ENCODE measurements at regions not wholly inside any gene's neighbourhood (a gene's known extent, or its start where the extent isn't known, plus 50 kb on each side); places are given as distances from the start of the nearest gene placed in this dataset.

DNA sequence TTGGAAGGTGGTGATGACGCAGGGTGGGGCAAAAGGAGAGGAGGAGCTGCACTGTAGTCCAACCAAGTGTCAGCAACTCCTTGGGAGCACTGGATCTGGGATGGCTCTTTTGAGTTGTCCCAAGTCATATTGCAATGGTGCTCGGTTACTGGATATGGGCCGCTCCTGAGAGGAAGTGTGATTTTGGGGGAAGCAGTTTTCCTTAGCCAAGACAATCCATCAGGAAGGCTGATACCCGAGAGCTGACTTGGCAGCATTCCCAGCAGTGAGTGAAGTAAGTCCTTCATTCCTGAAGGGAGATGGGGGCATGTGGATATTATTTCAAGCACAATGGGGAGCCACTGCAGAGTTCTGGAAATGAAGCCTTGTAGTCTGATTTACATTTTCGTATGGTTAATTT is 354.1 kb downstream of the RFPL4B start:
- Histone ChIP-seq H3K9me3 (no peaks in the 10 kb centered on the region), H3K4me2 (no peak overlapping the region), H3K4me3 (no peak overlapping the region), H3K4me1 (no peaks in the 10 kb centered on the region), H3K27ac (no peak overlapping the region)
- TF ChIP-seq RCOR1 (IDR thresholded peaks at IDR 0.05; ENCODE audit: low read depth, low read length): no peak
- TF ChIP-seq HDAC2 (IDR thresholded peaks at IDR 0.05): no peak
- no peak for TF ChIP-seq PHF8 (IDR thresholded peaks at IDR 0.05; ENCODE audit: borderline replicate concordance, low read depth)
- no peak for TF ChIP-seq ZNF302 (CRISPR knock-in tag; IDR thresholded peaks at IDR 0.05)
- TF ChIP-seq, protein P1, sequence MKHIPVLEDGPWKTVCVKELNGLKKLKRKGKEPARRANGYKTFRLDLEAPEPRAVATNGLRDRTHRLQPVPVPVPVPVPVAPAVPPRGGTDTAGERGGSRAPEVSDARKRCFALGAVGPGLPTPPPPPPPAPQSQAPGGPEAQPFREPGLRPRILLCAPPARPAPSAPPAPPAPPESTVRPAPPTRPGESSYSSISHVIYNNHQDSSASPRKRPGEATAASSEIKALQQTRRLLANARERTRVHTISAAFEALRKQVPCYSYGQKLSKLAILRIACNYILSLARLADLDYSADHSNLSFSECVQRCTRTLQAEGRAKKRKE (CRISPR knock-in tag; IDR thresholded peaks at IDR 0.05; ENCODE audit: low read depth): no peak
- no peak for TF ChIP-seq CEBPB (IDR thresholded peaks at IDR 0.05)
- TF ChIP-seq, protein P2, sequence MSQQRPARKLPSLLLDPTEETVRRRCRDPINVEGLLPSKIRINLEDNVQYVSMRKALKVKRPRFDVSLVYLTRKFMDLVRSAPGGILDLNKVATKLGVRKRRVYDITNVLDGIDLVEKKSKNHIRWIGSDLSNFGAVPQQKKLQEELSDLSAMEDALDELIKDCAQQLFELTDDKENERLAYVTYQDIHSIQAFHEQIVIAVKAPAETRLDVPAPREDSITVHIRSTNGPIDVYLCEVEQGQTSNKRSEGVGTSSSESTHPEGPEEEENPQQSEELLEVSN (IDR thresholded peaks at IDR 0.05; ENCODE audit: borderline replicate concordance, low read depth): no peak
- TF ChIP-seq, protein P3, sequence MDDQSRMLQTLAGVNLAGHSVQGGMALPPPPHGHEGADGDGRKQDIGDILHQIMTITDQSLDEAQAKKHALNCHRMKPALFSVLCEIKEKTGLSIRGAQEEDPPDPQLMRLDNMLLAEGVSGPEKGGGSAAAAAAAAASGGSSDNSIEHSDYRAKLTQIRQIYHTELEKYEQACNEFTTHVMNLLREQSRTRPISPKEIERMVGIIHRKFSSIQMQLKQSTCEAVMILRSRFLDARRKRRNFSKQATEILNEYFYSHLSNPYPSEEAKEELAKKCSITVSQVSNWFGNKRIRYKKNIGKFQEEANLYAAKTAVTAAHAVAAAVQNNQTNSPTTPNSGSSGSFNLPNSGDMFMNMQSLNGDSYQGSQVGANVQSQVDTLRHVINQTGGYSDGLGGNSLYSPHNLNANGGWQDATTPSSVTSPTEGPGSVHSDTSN (IDR thresholded peaks at IDR 0.05): no peak
- no peak for TF ChIP-seq FOSB (CRISPR knock-in tag; IDR thresholded peaks at IDR 0.05)
- no peak for TF ChIP-seq NFE2L2 (conservative IDR thresholded peaks at IDR 0.05; ENCODE audit: low read length)
- ATAC-seq (no peak), FAIRE-seq (no peak), DNase-seq (ENCODE audit: low read depth in 1 of 2, low spot score in 1 of 2) (no peak)
- POLR2A ChIA-PET: no interaction called here
- 63% methylated on average over 4 of the region's 5 CpGs for WGBS (ENCODE audit: missing lambda C conversion rate)
- CTCF ChIA-PET: no interaction called here

DNA sequence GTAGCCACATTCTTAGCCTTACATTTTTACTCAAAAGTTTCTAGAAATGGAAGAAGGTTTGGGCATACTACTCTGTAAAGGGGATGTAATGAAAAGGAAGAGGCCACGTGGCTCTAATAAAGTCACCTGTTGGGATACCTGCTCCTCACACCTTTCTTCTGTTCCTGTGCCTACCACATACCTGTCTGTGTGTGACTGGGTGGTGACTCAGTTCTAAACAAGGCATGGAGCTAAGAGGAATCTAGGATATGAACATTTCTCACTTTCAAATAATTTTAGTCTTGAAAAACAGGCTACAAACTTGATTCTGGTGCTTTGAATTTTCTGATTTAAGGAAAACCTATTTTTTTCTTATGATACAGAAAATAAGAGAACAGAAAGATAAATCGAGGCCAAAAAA is 363.6 kb downstream of the RFPL4B start:
- H3K27ac ChIP-seq: no peak overlapping the region
- no peaks in the 10 kb centered on the region for H3K4me1 ChIP-seq
- DNase-seq (ENCODE audit: low read depth in 1 of 2, low spot score in 1 of 2): no peak
- POLR2A ChIA-PET: no interaction called here
- CTCF ChIA-PET: interaction anchor here (0.7 kb wide), 1 partner anchor 509 kb away, joined by 3 read pairs; no protein-coding TSS in a partner anchor
- H3K4me3 ChIP-seq: no peak overlapping the region
- no peak for FAIRE-seq
- TF ChIP-seq, protein P4, sequence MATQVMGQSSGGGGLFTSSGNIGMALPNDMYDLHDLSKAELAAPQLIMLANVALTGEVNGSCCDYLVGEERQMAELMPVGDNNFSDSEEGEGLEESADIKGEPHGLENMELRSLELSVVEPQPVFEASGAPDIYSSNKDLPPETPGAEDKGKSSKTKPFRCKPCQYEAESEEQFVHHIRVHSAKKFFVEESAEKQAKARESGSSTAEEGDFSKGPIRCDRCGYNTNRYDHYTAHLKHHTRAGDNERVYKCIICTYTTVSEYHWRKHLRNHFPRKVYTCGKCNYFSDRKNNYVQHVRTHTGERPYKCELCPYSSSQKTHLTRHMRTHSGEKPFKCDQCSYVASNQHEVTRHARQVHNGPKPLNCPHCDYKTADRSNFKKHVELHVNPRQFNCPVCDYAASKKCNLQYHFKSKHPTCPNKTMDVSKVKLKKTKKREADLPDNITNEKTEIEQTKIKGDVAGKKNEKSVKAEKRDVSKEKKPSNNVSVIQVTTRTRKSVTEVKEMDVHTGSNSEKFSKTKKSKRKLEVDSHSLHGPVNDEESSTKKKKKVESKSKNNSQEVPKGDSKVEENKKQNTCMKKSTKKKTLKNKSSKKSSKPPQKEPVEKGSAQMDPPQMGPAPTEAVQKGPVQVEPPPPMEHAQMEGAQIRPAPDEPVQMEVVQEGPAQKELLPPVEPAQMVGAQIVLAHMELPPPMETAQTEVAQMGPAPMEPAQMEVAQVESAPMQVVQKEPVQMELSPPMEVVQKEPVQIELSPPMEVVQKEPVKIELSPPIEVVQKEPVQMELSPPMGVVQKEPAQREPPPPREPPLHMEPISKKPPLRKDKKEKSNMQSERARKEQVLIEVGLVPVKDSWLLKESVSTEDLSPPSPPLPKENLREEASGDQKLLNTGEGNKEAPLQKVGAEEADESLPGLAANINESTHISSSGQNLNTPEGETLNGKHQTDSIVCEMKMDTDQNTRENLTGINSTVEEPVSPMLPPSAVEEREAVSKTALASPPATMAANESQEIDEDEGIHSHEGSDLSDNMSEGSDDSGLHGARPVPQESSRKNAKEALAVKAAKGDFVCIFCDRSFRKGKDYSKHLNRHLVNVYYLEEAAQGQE (IDR thresholded peaks at IDR 0.05): no peak
- TF ChIP-seq EHF (CRISPR knock-in tag; IDR thresholded peaks at IDR 0.05) (no peak), ZSCAN20 (CRISPR knock-in tag; IDR thresholded peaks at IDR 0.05) (no peak), CHD4 (IDR thresholded peaks at IDR 0.05; ENCODE audit: borderline replicate concordance) (no peak), ZNF302 (CRISPR knock-in tag; IDR thresholded peaks at IDR 0.05) (no peak), KDM5A (IDR thresholded peaks at IDR 0.05) (no peak), JUNB (IDR thresholded peaks at IDR 0.05) (no peak), SMC3 (IDR thresholded peaks at IDR 0.05) (no peak)
- TF ChIP-seq, protein P5, sequence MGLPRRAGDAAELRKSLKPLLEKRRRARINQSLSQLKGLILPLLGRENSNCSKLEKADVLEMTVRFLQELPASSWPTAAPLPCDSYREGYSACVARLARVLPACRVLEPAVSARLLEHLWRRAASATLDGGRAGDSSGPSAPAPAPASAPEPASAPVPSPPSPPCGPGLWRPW (IDR thresholded peaks at IDR 0.05): no peak
- TF ChIP-seq, protein P6, sequence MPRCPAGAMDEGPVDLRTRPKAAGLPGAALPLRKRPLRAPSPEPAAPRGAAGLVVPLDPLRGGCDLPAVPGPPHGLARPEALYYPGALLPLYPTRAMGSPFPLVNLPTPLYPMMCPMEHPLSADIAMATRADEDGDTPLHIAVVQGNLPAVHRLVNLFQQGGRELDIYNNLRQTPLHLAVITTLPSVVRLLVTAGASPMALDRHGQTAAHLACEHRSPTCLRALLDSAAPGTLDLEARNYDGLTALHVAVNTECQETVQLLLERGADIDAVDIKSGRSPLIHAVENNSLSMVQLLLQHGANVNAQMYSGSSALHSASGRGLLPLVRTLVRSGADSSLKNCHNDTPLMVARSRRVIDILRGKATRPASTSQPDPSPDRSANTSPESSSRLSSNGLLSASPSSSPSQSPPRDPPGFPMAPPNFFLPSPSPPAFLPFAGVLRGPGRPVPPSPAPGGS (IDR thresholded peaks at IDR 0.05): no peak
- no peaks in the 10 kb centered on the region for H3K9me3 ChIP-seq
- WGBS (ENCODE audit: missing lambda C conversion rate): 11% methylated on average over 2 of the region's 2 CpGs
- no peak overlapping the region for H3K4me2 ChIP-seq
- ATAC-seq: no peak

Measured in A549 (cell line).